K562 (cell line): ENCODE measurements at regions not wholly inside any gene's neighbourhood (a gene's known extent, or its start where the extent isn't known, plus 50 kb on each side); places are given as distances from the start of the nearest gene placed in this dataset.

Experiments used
- ATAC-seq: fragments of 200-7000 bp; cut with Tn5 transposase; 3 replicates; pipeline ENCODE4 v1.9.1; 2020; ENCODE audit warnings: moderate library complexity
- BruUV-seq: library from RNA; stranded (reverse); fragments of 400-500 nt; replicated peaks from 2 replicates; lab custom pipeline; 2021; lab: Mats Ljungman, UMichigan
- CTCF ChIA-PET: fragments of 300-600 bp; formaldehyde crosslinking; extraction: SDS; loops from one replicate; lab custom pipeline; 2021; ENCODE audit warnings: low intra/inter-chr PET ratio; lab: Yijun Ruan, JAX
- POLR2A ChIA-PET: fragments of 300-600, 350-650 bp; sonication (Branson Sonifier 250); formaldehyde crosslinking; extraction: SDS; loops from one replicate; lab custom pipeline; 2021; ENCODE audit warnings: antibody characterized with exemption, inconsistent platforms; lab: Yijun Ruan, JAX
- DNase-seq, 4 experiments: peaks; one replicate each; pipeline versions ENCODE4 v3.0.0 to v3.0.0-alpha.2; 2011 to 2018; ENCODE audit warnings: low spot score in 3 of 4, mixed read lengths in 3 of 4; ENCODE audit errors: extremely low read depth in 1 of 4
- FAIRE-seq: peaks from 2 replicates; lab custom pipeline; 2011; peaks lifted over from hg19 to GRCh38; lab: Jason Lieb, UNC
- H2AFZ ChIP-seq: 2 replicates; pipeline ENCODE4 v1.6.0; 2011; ENCODE audit warnings: low read depth, low read length, control low read depth, inconsistent platforms
- H3K27ac ChIP-seq: fragments of 200-600 bp; 3 replicates; pipeline ENCODE4 v1.8.0; 2011; ENCODE audit warnings: low read depth, mild to moderate bottlenecking, control low read depth, inconsistent platforms, low read length, moderate library complexity, mixed read lengths; ENCODE audit errors: extremely low read depth
- H3K27me3 ChIP-seq, 2 experiments: fragments of 300-600 bp in 1 of 2; 2 replicates in 1 of 2; 3 replicates in 1 of 2; pipeline versions ENCODE4 v1.6.0 to v1.8.0; 2011; ENCODE audit warnings: inconsistent platforms in 2 of 2, low read length in 2 of 2, mild to moderate bottlenecking in 1 of 2, mixed read lengths in 1 of 2, moderate library complexity in 1 of 2; ENCODE audit not compliant: control insufficient read depth in 2 of 2, insufficient read depth in 2 of 2
- H3K36me3 ChIP-seq: fragments of 300-600 bp; 3 replicates; pipeline ENCODE4 v1.8.0; 2011; ENCODE audit warnings: mild to moderate bottlenecking, low read length, inconsistent platforms; ENCODE audit not compliant: control insufficient read depth, insufficient read depth
- H3K4me1 ChIP-seq, 2 experiments: fragments of 200-600 bp in 1 of 2; replicated peaks in 1 of 2; 2 replicates in 1 of 2; 3 replicates in 1 of 2; pipeline versions ENCODE4 v1.5.1 to v1.8.0; 2011; ENCODE audit warnings: inconsistent platforms in 2 of 2, low read length in 2 of 2, mild to moderate bottlenecking in 1 of 2, mixed read lengths in 1 of 2, moderate library complexity in 1 of 2; ENCODE audit not compliant: control insufficient read depth in 2 of 2, insufficient read depth in 2 of 2
- H3K4me2 ChIP-seq: 2 replicates; pipeline ENCODE4 v1.6.1; 2011; ENCODE audit warnings: low read length, control low read depth, inconsistent platforms, mixed read lengths; ENCODE audit not compliant: insufficient read depth
- H3K4me3 ChIP-seq: fragments of 200-600 bp; sonication (generic), shearing (Covaris generic); 2 replicates; pipeline ENCODE4 v1.5.1; 2016; ENCODE audit warnings: control low read depth, inconsistent platforms
- H3K79me2 ChIP-seq: fragments of 200-600 bp; 3 replicates; pipeline ENCODE4 v1.8.0; 2011; ENCODE audit warnings: low read length, inconsistent platforms; ENCODE audit not compliant: control insufficient read depth, insufficient read depth
- H3K9ac ChIP-seq, 2 experiments: 2 replicates each; pipeline versions ENCODE4 v1.6.0 to v1.6.1; 2011; ENCODE audit warnings: low read depth in 2 of 2, low read length in 2 of 2, control low read depth in 1 of 2, inconsistent platforms in 1 of 2, mild to moderate bottlenecking in 1 of 2, mixed read lengths in 1 of 2; ENCODE audit not compliant: insufficient read depth in 1 of 2
- H3K9me1 ChIP-seq: one replicate; pipeline ENCODE4 v1.6.0; 2011; ENCODE audit warnings: inconsistent platforms, mild to moderate bottlenecking, low read length, moderate library complexity; ENCODE audit not compliant: control insufficient read depth, insufficient read depth
- H3K9me3 ChIP-seq: replicated peaks from 2 replicates; pipeline ENCODE4 v1.5.1; 2011; ENCODE audit warnings: low read depth, low read length, inconsistent platforms; ENCODE audit not compliant: control insufficient read depth, insufficient read depth
- H4K20me1 ChIP-seq: replicated peaks from 2 replicates; pipeline ENCODE4 v1.6.1; 2011; ENCODE audit warnings: low read length, inconsistent platforms, mixed read lengths; ENCODE audit not compliant: control insufficient read depth, insufficient read depth
- FOXJ2 ChIP-seq: fragments of 200-800 bp; sonication (Bioruptor generic); IDR thresholded peaks from 2 replicates; pipeline ENCODE4 v1.6.1; 2016; ENCODE audit warnings: missing genetic modification characterization, missing compliant biosample characterization
- FOXK1 ChIP-seq: sonication (generic); formaldehyde crosslinking; IDR thresholded peaks from 2 replicates; pipeline ENCODE4 v1.8.0; 2022; ENCODE audit warnings: missing genetic modification reagents, mild to moderate bottlenecking, borderline replicate concordance
- GATAD2B ChIP-seq: fragments of 450-650 bp; IDR thresholded peaks from 2 replicates; pipeline ENCODE4 v1.6.1; 2017; ENCODE audit warnings: mild to moderate bottlenecking, borderline replicate concordance
- HDAC8 ChIP-seq: fragments of 450-650 bp; IDR thresholded peaks from 2 replicates; pipeline ENCODE4 v1.6.1; 2016; ENCODE audit warnings: mild to moderate bottlenecking, missing genetic modification characterization, moderate library complexity, missing compliant biosample characterization
- KDM5B ChIP-seq: fragments of 200-600 bp; sonication (generic); IDR thresholded peaks from 2 replicates; pipeline ENCODE4 v1.6.1; 2012; ENCODE audit warnings: low read depth, mild to moderate bottlenecking, moderate library complexity, low read length, control low read depth, inconsistent platforms; ENCODE audit not compliant: insufficient replicate concordance
- KLF16 ChIP-seq: IDR thresholded peaks from 2 replicates; pipeline ENCODE4 v1.6.1; 2016; ENCODE audit warnings: antibody characterized with exemption
- MCM2 ChIP-seq: fragments of 450-650 bp; IDR thresholded peaks from 2 replicates; pipeline ENCODE4 v1.6.1; 2017; ENCODE audit warnings: low read depth, mild to moderate bottlenecking
- MECOM ChIP-seq: fragments of 250-450 bp; sonication (Bioruptor Pico); IDR thresholded peaks from 2 replicates; pipeline ENCODE4 v1.8.0; 2022; ENCODE audit warnings: inconsistent platforms
- MYNN ChIP-seq, 2 experiments: sonication (generic); formaldehyde crosslinking in 1 of 2; IDR thresholded peaks; 2 replicates each; pipeline versions ENCODE4 v1.5.0 to v1.6.1; 2016 to 2020; ENCODE audit warnings: antibody characterized with exemption in 1 of 2, missing genetic modification reagents in 1 of 2
- NCOA4 ChIP-seq: fragments of 450-650 bp; IDR thresholded peaks from 2 replicates; pipeline ENCODE4 v1.6.1; 2018; ENCODE audit warnings: mild to moderate bottlenecking; ENCODE audit not compliant: partially characterized antibody
- NEUROD1 ChIP-seq: fragments of 150-350 bp; IDR thresholded peaks from 2 replicates; pipeline ENCODE4 v1.6.1; 2014; ENCODE audit warnings: borderline replicate concordance, low read length, low read depth; ENCODE audit not compliant: partially characterized antibody
- SMAD3 ChIP-seq: fragments of 450-650 bp; formaldehyde crosslinking; conservative IDR thresholded peaks from 2 replicates; pipeline ENCODE4 v1.4.0; 2020; ENCODE audit warnings: mild to moderate bottlenecking
- SRSF7 ChIP-seq: fragments of 200-400 bp; formaldehyde crosslinking; optimal IDR thresholded peaks from 2 replicates; pipeline ENCODE3; 2017; ENCODE audit warnings: mild to moderate bottlenecking, low read depth, low read length
- XRCC4 ChIP-seq: IDR thresholded peaks from one replicate; pipeline ENCODE4 v1.6.1; 2011; ENCODE audit not compliant: insufficient read depth, insufficient read length; ENCODE audit errors: extremely low read depth
- ZEB2 ChIP-seq: fragments of 450-650 bp; IDR thresholded peaks from 2 replicates; pipeline ENCODE4 v1.6.1; 2016
- ZFX ChIP-seq: sonication (generic); formaldehyde crosslinking; IDR thresholded peaks from 2 replicates; pipeline ENCODE4 v1.8.0; 2022; ENCODE audit warnings: mild to moderate bottlenecking, missing genetic modification reagents, moderate library complexity
- ZNF224 ChIP-seq: sonication (generic); formaldehyde crosslinking; IDR thresholded peaks from 2 replicates; pipeline ENCODE4 v1.8.0; 2022; ENCODE audit warnings: mild to moderate bottlenecking, missing genetic modification reagents
- ZSCAN29 ChIP-seq: fragments of 450-650 bp; IDR thresholded peaks from 2 replicates; pipeline ENCODE4 v1.6.1; 2017
- WGBS: fragments of 100-300 bp; shearing (Covaris generic); methylation state at CpG from one replicate; pipeline ENCODE4 v1.1.6; 2016; ENCODE audit warnings: low coverage, mixed read lengths; ENCODE audit not compliant: insufficient coverage; ENCODE audit errors: missing lambda C conversion rate; 5-methylcytosine and 5-hydroxymethylcytosine counted together
- in situ Hi-C: fragments of 300-500 bp; cut with MboI; formaldehyde crosslinking; loops from 4 replicates; pipeline ENCODE4 v1.15.0; 2018; ENCODE audit warnings: inconsistent platforms, mixed read lengths
- intact Hi-C: fragments of 100-400 bp; cut with micrococcal nuclease; formaldehyde crosslinking; loops from 2 replicates; pipeline ENCODE4 v1.14.2; 2022
- TF ChIP-seq, protein P1 (sequence below): fragments of 450-650 bp; formaldehyde crosslinking; IDR thresholded peaks from 2 replicates; pipeline ENCODE4 v1.4.0; 2020; ENCODE audit warnings: mild to moderate bottlenecking, moderate library complexity

DNA sequence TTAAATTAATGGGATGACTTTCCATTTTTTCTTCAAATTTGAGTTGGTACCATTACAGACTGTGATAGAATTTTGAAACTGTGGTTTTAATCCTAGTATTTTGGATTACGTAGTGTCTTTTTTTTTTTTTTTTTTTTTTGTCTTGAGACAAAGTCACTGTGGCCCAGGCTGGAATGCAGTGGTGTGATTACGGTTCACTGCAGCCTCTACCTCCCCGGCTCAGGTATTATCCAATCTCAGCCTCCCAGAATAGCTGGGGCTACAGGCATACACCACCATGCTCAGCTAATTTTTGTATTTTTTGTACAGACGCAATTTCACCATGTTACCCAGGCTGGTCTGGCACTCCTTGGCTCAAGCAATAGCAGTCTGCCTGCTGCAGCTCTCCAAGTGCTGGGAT is 87.1 kb downstream of the SOX4 start:
- FAIRE-seq: no peak
- WGBS: 0% methylated on average over 4 of the region's 4 CpGs

DNA sequence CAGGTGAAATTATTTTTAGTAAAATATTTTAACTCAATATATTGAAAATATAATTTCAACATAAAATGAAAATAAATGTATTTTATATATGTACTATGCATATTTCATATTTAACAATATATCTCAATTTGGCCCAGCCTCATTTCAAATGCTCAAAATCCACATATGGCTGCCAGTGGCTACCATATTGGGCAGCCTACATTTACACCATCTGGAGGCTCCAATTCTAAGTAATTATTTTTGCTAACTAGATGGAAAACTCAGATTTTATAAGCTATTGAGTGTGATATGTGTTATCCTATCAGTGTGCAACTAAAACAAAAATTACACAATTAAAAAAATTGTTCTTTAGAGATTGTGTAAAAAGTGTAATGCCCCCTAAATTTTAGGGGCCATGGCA is 96.9 kb downstream of the SOX4 start:
- no TSS peak for BruUV-seq
- POLR2A ChIA-PET: interaction anchor here (1.1 kb wide), 1 partner anchor 12 kb away, joined by 3 read pairs; no protein-coding TSS in a partner anchor
- TF ChIP-seq GATAD2B (no peak), SRSF7 (no peak), MYNN (IDR thresholded peaks at IDR 0.05) (no peak), MYNN (CRISPR knock-in tag; IDR thresholded peaks at IDR 0.05) (no peak), NEUROD1 (no peak), KDM5B (no peak), ZFX (CRISPR knock-in tag) (no peak), ZEB2 (no peak), HDAC8 (tag) (no peak), SMAD3 (CRISPR knock-in tag) (no peak), NCOA4 (no peak)

More for the DNA sequence above, 87.1 kb downstream of the SOX4 start:
- no peaks in the 10 kb centered on the region for H3K36me3 ChIP-seq
- TF ChIP-seq KLF16: no peak
- TF ChIP-seq ZSCAN29: no peak
- TF ChIP-seq FOXK1 (CRISPR knock-in tag): no peak
- TF ChIP-seq MCM2: no peak
- TF ChIP-seq XRCC4: no peak
- TF ChIP-seq MECOM (CRISPR knock-in tag): no peak
- no peak for TF ChIP-seq ZNF224 (CRISPR knock-in tag)
- TF ChIP-seq, protein P1, sequence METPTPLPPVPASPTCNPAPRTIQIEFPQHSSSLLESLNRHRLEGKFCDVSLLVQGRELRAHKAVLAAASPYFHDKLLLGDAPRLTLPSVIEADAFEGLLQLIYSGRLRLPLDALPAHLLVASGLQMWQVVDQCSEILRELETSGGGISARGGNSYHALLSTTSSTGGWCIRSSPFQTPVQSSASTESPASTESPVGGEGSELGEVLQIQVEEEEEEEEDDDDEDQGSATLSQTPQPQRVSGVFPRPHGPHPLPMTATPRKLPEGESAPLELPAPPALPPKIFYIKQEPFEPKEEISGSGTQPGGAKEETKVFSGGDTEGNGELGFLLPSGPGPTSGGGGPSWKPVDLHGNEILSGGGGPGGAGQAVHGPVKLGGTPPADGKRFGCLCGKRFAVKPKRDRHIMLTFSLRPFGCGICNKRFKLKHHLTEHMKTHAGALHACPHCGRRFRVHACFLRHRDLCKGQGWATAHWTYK (CRISPR knock-in tag): no peak
- no peak for TF ChIP-seq FOXJ2 (tag)
- H3K9ac ChIP-seq: no peak overlapping the region
- H3K9me3 ChIP-seq: no peaks in the 10 kb centered on the region
- no peak overlapping the region for H3K4me3 ChIP-seq
- intact Hi-C loops: no loop called here
- ChIA-PET POLR2A (interaction anchor here (0.6 kb wide), 1 partner anchor 91 kb away, joined by 3 read pairs; no protein-coding TSS in a partner anchor), CTCF (no interaction called here)
- no peaks in the 10 kb centered on the region for H3K4me1 ChIP-seq
- no peaks in the 10 kb centered on the region for H3K9me1 ChIP-seq
- H4K20me1 ChIP-seq: no peaks in the 10 kb centered on the region
- no peak overlapping the region for H3K27ac ChIP-seq
- no peaks in the 10 kb centered on the region for H3K79me2 ChIP-seq
- in situ Hi-C loops: no loop called here
- BruUV-seq: no TSS peak
- DNase-seq: no peak
- no peaks in the 10 kb centered on the region; a peak in 2 of 5 replicates for H3K27me3 ChIP-seq
- no peak overlapping the region for H2AFZ ChIP-seq
- no peak overlapping the region for H3K4me2 ChIP-seq
- no peak for ATAC-seq

More for the DNA sequence above, 96.9 kb downstream of the SOX4 start:
- Histone ChIP-seq H3K4me3 (no peak overlapping the region), H3K9me1 (no peaks in the 10 kb centered on the region), H3K36me3 (no peaks in the 10 kb centered on the region), H3K27me3 (0 out of 5 replicates have a peak, but pooled peaks cover 0 to 3% of the 10 kb centered on the region in 2 experiments), H3K79me2 (no peaks in the 10 kb centered on the region), H3K27ac (no peak overlapping the region), H3K4me2 (no peak overlapping the region), H3K9me3 (no peaks in the 10 kb centered on the region), H2AFZ (no peak overlapping the region), H4K20me1 (no peaks in the 10 kb centered on the region), H3K4me1 (no peaks in the 10 kb centered on the region), H3K9ac (no peak overlapping the region)
- no peak for DNase-seq
- in situ Hi-C loops: no loop called here
- intact Hi-C loops: no loop called here
- FAIRE-seq: no peak
- ATAC-seq: no peak
- CTCF ChIA-PET: no interaction called here
